BJ (cell line): ENCODE measurements at regions not wholly inside any gene's neighbourhood (a gene's known extent, or its start where the extent isn't known, plus 50 kb on each side); places are given as distances from the start of the nearest gene placed in this dataset.

Source experiments
- CTCF ChIA-PET: fragments of 350-600 bp; formaldehyde crosslinking; extraction: SDS; loops from one replicate; lab custom pipeline; 2021; ENCODE audit warnings: antibody characterized with exemption, inconsistent platforms; lab: Yijun Ruan, JAX
- POLR2A ChIA-PET: fragments of 300-600 bp; sonication (Branson Sonifier 250); formaldehyde crosslinking; extraction: SDS; loops from one replicate; lab custom pipeline; 2021; ENCODE audit warnings: antibody characterized with exemption; lab: Charles Lee
- DNase-seq: peaks from one replicate; pipeline ENCODE4 v3.0.0-alpha.2; 2011; ENCODE audit warnings: low read depth
- H3K27me3 ChIP-seq: 2 replicates; pipeline ENCODE4 v1.6.0; 2011; ENCODE audit warnings: low read length; ENCODE audit not compliant: control insufficient read depth, insufficient read depth
- H3K36me3 ChIP-seq: 2 replicates; pipeline ENCODE4 v1.5.1; 2011; ENCODE audit warnings: low read length; ENCODE audit not compliant: control insufficient read depth, insufficient read depth
- H3K4me3 ChIP-seq: 2 replicates; pipeline ENCODE4 v1.5.1; 2011; ENCODE audit warnings: low read depth, mild to moderate bottlenecking, control low read depth, low read length
- TF ChIP-seq, protein P1 (sequence below): IDR thresholded peaks from 2 replicates; pipeline ENCODE4 v1.5.1; 2011; ENCODE audit warnings: low read depth, mild to moderate bottlenecking, control low read depth, inconsistent platforms, low read length, moderate library complexity; ENCODE audit not compliant: insufficient read depth

DNA sequence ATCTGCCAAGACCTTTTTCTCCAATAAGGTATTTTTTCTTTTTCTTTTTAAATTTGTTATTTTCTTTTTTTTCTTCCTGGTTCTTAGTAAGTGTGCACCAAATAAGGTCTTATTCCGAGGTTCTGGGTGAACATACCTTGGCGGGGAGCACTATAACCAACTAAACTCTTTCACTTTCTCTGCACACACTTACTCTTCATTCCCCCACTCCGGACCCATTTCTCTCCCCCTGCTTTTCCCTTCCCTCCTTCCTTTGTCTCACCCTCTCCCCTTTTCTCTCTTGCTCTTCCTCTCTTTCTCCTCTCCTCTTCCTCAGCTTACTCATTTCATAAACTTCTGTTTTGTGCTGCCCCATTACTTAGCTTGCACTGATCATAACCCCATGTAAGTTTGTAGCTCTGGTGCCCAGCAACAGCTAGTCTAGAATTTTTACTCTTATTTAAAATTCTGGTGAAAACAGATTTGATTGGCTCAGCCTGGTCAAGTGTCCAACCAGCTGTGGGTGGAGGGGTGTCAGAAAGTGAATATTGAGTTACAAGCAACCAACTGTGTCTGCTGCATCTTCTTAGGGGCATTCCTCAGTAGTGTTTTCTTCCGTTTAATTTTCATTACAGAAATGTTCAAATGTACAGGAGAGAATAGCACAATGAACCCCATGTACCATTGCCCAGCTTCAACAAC, 297.5 kb downstream of the SHQ1 start:
- DNase-seq = no peak
- H3K4me3 ChIP-seq = no peak overlapping the region
- ChIA-PET POLR2A (no interaction called here), CTCF (interaction anchor here (0.7 to 1.0 kb wide), 2 partner anchors 12 to 724 kb away, joined by 3 read pairs; no protein-coding TSS in a partner anchor)
- TF ChIP-seq, protein P1, sequence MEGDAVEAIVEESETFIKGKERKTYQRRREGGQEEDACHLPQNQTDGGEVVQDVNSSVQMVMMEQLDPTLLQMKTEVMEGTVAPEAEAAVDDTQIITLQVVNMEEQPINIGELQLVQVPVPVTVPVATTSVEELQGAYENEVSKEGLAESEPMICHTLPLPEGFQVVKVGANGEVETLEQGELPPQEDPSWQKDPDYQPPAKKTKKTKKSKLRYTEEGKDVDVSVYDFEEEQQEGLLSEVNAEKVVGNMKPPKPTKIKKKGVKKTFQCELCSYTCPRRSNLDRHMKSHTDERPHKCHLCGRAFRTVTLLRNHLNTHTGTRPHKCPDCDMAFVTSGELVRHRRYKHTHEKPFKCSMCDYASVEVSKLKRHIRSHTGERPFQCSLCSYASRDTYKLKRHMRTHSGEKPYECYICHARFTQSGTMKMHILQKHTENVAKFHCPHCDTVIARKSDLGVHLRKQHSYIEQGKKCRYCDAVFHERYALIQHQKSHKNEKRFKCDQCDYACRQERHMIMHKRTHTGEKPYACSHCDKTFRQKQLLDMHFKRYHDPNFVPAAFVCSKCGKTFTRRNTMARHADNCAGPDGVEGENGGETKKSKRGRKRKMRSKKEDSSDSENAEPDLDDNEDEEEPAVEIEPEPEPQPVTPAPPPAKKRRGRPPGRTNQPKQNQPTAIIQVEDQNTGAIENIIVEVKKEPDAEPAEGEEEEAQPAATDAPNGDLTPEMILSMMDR = no peak
- H3K27me3 ChIP-seq = peaks cover 2% of the 10 kb centered on the region; the same call in 1 of the 2 replicates
- no peaks in the 10 kb centered on the region for H3K36me3 ChIP-seq

DNA sequence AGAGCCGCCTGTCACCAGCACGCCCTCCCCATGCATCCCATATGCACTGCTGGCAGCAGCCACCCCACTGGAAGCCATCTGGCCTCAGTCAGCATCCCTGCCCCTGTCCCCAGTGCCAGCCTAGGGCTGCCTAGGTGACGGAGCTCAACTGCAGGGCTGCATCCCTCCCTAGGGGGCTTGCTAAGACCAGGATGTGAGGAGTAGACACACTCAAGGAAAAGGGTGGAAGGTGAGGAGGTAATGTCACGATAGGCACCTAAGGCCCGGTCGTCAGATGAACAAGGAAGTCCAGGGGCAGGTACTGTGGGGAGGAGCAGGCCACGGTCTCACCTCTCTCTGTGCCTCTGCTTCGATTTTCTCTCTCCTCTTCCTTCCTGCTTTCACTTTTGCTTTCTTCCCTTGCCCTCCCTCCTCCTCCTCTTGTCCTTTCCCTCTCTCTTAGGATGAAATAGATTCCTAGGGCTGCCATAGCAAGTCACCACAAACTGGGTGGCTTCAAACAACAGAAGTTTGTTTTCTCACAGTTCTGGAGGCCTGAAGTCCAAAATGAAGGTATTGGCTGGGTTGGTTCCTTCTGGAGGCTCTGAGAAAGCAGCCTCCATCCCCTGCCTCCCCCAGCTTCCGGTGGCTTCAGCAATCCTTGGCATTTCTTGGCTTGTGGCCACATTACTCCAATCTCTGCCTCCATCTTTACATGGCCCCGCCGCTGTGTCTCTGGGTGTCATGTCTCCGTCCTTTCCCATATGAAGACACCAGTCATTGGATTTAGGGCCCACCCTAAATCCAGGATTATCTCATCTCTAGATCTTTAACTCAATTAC, 298.3 kb downstream of the SHQ1 start:
- TF ChIP-seq, protein P1 = no peak
- CTCF ChIA-PET = no interaction called here
- DNase-seq = no peak
- Histone ChIP-seq H3K27me3 (peaks cover 2% of the 10 kb centered on the region; the same call in 1 of the 2 replicates), H3K36me3 (no peaks in the 10 kb centered on the region), H3K4me3 (no peak overlapping the region)
- POLR2A ChIA-PET = no interaction called here

DNA sequence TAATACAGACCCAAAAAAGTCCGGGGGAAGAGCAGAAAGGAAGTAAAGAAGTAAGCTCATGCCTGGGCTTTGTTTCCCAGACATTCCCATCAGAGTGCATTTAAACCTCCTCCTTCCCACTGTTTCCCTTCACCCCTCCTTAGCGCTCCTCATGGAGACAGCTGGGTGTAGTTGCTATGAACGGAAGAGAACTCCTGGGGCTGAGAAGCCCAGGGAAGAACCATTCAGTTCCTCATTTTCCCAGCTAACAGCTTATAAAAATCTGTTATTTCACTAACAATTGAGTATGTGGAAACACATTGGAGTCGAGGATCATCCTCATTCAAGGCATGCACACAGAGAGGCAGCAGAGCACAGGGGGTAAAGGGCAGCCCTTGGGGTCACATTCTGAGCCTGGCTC, 299.3 kb downstream of the SHQ1 start:
- H3K4me3 ChIP-seq = no peak overlapping the region
- ChIA-PET POLR2A (no interaction called here), CTCF (no interaction called here)
- no peaks in the 10 kb centered on the region for H3K36me3 ChIP-seq
- peaks cover 2% of the 10 kb centered on the region; the same call in 1 of the 2 replicates for H3K27me3 ChIP-seq
- TF ChIP-seq, protein P1 = no peak
- DNase-seq = no peak

DNA sequence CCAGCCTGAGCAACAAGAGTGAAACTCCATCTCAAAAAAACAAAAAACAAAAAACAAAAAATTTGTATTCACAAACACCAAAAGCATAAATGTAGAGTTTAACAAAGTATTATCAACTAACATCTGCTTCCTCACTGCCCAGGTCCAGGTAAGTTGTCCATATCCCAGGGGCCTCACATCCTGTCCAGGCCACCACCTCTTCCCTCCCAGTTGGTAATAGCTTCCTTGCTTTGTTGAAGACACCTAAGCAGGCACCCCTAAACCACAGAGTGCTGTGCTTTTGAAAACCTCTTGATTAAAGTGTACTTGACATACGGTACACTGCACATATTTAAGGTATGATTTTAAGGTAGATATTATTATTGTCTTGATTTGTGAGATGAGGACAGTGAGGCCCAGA, 299.8 kb downstream of the SHQ1 start:
- TF ChIP-seq, protein P1 = no peak
- ChIA-PET CTCF (no interaction called here), POLR2A (no interaction called here)
- H3K4me3 ChIP-seq = no peak overlapping the region
- no peak for DNase-seq
- H3K27me3 ChIP-seq = peaks cover 2% of the 10 kb centered on the region; the same call in 1 of the 2 replicates
- H3K36me3 ChIP-seq = no peaks in the 10 kb centered on the region

DNA sequence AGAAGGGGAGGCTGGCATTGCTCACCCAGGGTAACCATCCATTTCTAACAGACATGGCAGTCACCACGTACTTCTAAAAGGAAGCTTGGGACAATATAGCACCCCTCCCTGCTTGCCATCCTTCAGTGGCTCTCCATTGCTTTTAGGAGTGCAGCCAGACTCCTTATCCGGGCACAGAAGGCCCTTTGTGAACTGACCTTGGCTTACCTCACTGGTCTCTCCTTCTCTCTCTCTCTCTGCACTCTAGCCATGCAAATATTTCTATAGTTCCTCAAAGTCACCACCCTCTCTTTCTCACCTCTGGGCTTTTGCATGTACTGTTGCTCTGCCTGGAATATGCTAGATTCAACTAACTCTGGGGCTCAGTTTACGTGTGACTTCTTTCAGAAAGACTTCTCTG, 301.1 kb downstream of the SHQ1 start:
- CTCF ChIA-PET = no interaction called here

More for the DNA sequence above, 301.1 kb downstream of the SHQ1 start:
- TF ChIP-seq, protein P1 = no peak
- Histone ChIP-seq H3K36me3 (no peaks in the 10 kb centered on the region), H3K4me3 (no peak overlapping the region), H3K27me3 (peaks cover 2% of the 10 kb centered on the region; the same call in 1 of the 2 replicates)
- POLR2A ChIA-PET = no interaction called here
- no peak for DNase-seq
